Natural killer cell (primary cell): ENCODE measurements at regions not wholly inside any gene's neighbourhood (a gene's known extent, or its start where the extent isn't known, plus 50 kb on each side); places are given as distances from the start of the nearest gene placed in this dataset.
"Not testable (repeated sequence)": the region's sequence is repeated elsewhere in the genome, so short reads cannot be mapped to it uniquely, and the experiment has no call there.

Experiments used
- ATAC-seq, 3 donors: fragments of 150-1000 bp in 2 of 3; fragments of 200-7000 bp in 1 of 3; cut with Tn5 transposase; 1 replicate in 1 of 3; 2 replicates in 2 of 3; pipeline ENCODE4 v1.10.0; 2021; ENCODE audit warnings: mild to moderate bottlenecking in 2 of 3, moderate library complexity in 2 of 3
- DNase-seq, 2 donors: peaks; one replicate each; pipeline versions ENCODE4 v3.0.0 to v3.0.0-alpha.2; 2013 to 2021; ENCODE audit warnings: mixed read lengths in 1 of 2
- H3K27ac ChIP-seq: one replicate; pipeline ENCODE4 v1.5.1; 2013; ENCODE audit warnings: mild to moderate bottlenecking, low read length
- H3K27me3 ChIP-seq: one replicate; pipeline ENCODE4 v1.6.1; 2013; ENCODE audit warnings: low read length; ENCODE audit not compliant: control insufficient read depth, insufficient read depth
- H3K36me3 ChIP-seq: one replicate; pipeline ENCODE4 v1.6.1; 2013; ENCODE audit warnings: low read length; ENCODE audit not compliant: control insufficient read depth, insufficient read depth
- H3K4me1 ChIP-seq: one replicate; pipeline ENCODE4 v1.6.1; 2013; ENCODE audit warnings: low read length; ENCODE audit not compliant: control insufficient read depth, insufficient read depth
- H3K4me3 ChIP-seq: one replicate; pipeline ENCODE4 v1.5.1; 2013; ENCODE audit warnings: low read length
- H3K9me3 ChIP-seq: one replicate; pipeline ENCODE4 v1.6.1; 2013; ENCODE audit warnings: low read length; ENCODE audit not compliant: control insufficient read depth, insufficient read depth
- H3K27ac Mint-ChIP-seq, 2 donors: one replicate each; pipeline ENCODE4 v1.8.0; 2022; ENCODE audit warnings: mild to moderate bottlenecking in 2 of 2, mixed read lengths in 2 of 2, moderate library complexity in 1 of 2
- H3K27me3 Mint-ChIP-seq, 2 donors: one replicate each; pipeline ENCODE4 v1.8.0; 2022; ENCODE audit warnings: low read depth in 2 of 2, mixed read lengths in 2 of 2
- H3K36me3 Mint-ChIP-seq: one replicate; pipeline ENCODE4 v1.8.0; 2022; ENCODE audit warnings: mixed read lengths
- H3K4me1 Mint-ChIP-seq, 2 donors: one replicate each; pipeline ENCODE4 v1.8.0; 2022; ENCODE audit warnings: mixed read lengths in 2 of 2
- H3K4me3 Mint-ChIP-seq: one replicate; pipeline ENCODE4 v1.8.0; 2022; ENCODE audit warnings: mild to moderate bottlenecking, moderate library complexity, mixed read lengths
- H3K9me3 Mint-ChIP-seq, 2 donors: one replicate each; pipeline ENCODE4 v1.8.0; 2022; ENCODE audit warnings: mixed read lengths in 2 of 2
- WGBS: methylation state at CpG from one replicate; pipeline ENCODE4 v1.1.7; 2013; ENCODE audit warnings: missing lambda C conversion rate; ENCODE audit not compliant: insufficient coverage; 5-methylcytosine and 5-hydroxymethylcytosine counted together
- intact Hi-C: fragments of 100-400 bp; cut with micrococcal nuclease; formaldehyde crosslinking; loops from one replicate; pipeline ENCODE4 v1.14.2; 2022
- TF ChIP-seq, protein P1 (sequence below): fragments of 200-600 bp; IDR thresholded peaks from one replicate; pipeline ENCODE4 v1.8.0; 2022; ENCODE audit warnings: antibody characterized with exemption

DNA sequence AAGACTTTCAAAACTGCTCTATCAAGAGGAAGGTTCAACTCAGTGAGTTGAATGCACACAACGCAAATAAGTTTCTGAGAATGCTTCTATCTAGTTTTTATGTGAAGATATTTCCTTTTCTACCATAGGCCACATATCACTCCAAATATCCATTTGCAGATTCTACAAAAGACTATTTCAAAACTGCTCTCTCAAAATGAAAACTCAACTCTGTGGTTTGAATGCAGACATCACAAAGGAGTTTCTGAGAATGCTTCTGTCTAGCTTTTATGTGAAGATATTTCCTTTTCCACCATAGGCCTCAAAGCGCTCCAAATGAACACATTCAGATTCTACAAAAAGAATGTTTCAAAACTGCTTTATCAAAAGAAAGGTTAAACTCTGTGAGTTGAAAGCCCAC lies 1093.1 kb upstream of the DEFB115 start:
- H3K27me3 ChIP-seq, H3K9me3 ChIP-seq, H3K27ac Mint-ChIP-seq, H3K9me3 Mint-ChIP-seq, ATAC-seq, H3K4me3 Mint-ChIP-seq, intact Hi-C loops, H3K4me1 ChIP-seq, H3K36me3 Mint-ChIP-seq, H3K27me3 Mint-ChIP-seq, H3K27ac ChIP-seq, H3K36me3 ChIP-seq, H3K4me1 Mint-ChIP-seq, H3K4me3 ChIP-seq: not testable (repeated sequence)
- WGBS, result no CpG with 5 or more reads among the region's 2 CpGs
- DNase-seq, result peak in 1 of 2 donors; percentile 3

DNA sequence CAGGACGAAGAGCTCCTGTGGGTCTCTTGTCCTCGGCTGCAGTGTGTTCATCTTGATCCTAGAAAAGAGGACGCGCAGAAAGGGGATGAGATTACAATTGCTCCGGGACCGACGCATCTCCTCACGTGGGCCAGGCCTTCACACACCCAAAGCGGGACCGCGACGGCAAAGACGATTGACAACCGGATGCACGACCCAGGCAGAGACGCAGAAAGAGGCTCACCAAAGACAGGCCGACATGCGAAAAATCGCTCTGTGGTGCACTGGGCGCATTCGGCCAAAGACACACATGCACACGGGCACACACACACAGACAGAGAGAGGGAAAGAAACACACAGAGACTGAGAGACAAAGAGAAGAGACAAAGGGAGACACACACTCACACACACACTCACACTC lies 1089.9 kb upstream of the DEFB115 start:
- 93% methylated on average over 22 of the region's 22 CpGs for WGBS
- Histone ChIP-seq H3K27ac (no peak overlapping the region), H3K36me3 (no peaks in the 10 kb centered on the region), H3K4me3 (no peak overlapping the region), H3K9me3 (no peaks in the 10 kb centered on the region), H3K4me1 (no peaks in the 10 kb centered on the region), H3K27me3 (no peaks in the 10 kb centered on the region)
- Mint-ChIP-seq H3K27me3 (peaks cover 0 to 3% of the 10 kb centered on the region in 2 donors), H3K4me1 (no peaks in the 10 kb centered on the region), H3K9me3 (peaks cover 3 to 4% of the 10 kb centered on the region in 2 donors), H3K27ac (no peak overlapping the region), H3K36me3 (no peaks in the 10 kb centered on the region), H3K4me3 (no peak overlapping the region)
- TF ChIP-seq, protein P1, sequence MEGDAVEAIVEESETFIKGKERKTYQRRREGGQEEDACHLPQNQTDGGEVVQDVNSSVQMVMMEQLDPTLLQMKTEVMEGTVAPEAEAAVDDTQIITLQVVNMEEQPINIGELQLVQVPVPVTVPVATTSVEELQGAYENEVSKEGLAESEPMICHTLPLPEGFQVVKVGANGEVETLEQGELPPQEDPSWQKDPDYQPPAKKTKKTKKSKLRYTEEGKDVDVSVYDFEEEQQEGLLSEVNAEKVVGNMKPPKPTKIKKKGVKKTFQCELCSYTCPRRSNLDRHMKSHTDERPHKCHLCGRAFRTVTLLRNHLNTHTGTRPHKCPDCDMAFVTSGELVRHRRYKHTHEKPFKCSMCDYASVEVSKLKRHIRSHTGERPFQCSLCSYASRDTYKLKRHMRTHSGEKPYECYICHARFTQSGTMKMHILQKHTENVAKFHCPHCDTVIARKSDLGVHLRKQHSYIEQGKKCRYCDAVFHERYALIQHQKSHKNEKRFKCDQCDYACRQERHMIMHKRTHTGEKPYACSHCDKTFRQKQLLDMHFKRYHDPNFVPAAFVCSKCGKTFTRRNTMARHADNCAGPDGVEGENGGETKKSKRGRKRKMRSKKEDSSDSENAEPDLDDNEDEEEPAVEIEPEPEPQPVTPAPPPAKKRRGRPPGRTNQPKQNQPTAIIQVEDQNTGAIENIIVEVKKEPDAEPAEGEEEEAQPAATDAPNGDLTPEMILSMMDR, result no peak
- ATAC-seq (no peak), DNase-seq (no peak)
- intact Hi-C loops, result no loop called here

DNA sequence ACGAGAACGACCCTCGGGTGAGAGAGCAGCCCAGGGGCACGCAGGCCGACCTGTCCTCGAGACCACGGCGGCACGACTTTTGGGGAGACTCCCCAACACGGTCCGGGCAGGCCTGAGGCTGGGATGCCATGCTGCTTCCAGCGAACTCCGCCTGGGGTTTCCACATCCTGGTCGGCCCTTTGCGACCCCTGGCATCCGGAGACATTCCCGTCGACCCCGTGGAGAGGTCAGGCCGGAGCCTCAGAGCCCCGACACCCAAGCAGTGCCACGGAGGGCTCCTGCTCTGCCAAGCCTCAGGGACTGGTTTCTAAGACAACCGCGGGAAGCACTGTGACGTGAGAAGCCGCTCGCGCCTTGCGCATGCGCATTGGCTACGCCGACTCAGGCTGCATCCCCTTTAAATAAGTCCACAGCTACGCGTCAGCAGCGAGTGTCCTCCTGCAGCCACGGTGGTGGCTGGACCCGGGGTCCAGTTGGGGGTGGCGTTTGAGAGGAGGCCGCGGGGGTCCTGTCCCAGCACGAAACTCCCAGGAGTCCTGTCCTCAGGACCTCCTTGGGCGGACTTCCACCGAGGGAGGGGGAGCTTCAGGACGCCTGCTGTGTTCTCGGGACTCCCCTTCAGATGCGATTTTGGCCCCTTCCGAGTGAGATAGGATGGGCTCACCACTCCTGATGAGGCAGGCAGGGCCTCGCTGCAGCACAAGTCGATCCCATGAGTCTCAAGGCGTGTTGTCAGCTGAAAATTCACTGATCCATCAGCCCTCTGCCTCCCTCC lies 1089.3 kb upstream of the DEFB115 start:
- Histone ChIP-seq H3K9me3 (no peaks in the 10 kb centered on the region), H3K27ac (no peak overlapping the region), H3K36me3 (no peaks in the 10 kb centered on the region), H3K4me1 (no peaks in the 10 kb centered on the region), H3K27me3 (no peaks in the 10 kb centered on the region), H3K4me3 (no peak overlapping the region)
- H3K36me3 Mint-ChIP-seq, result no peaks in the 10 kb centered on the region
- no peak overlapping the region for H3K27ac Mint-ChIP-seq
- peak; percentile 29 to 58 for DNase-seq
- intact Hi-C loops, result no loop called here
- no peak for ATAC-seq
- peaks cover 0 to 3% of the 10 kb centered on the region in 2 donors for H3K27me3 Mint-ChIP-seq
- peaks cover 3 to 5% of the 10 kb centered on the region in 2 donors for H3K9me3 Mint-ChIP-seq
- peak overlapping the region; percentile 4 for H3K4me3 Mint-ChIP-seq
- 66% methylated on average over 50 of the region's 50 CpGs for WGBS
- no peaks in the 10 kb centered on the region for H3K4me1 Mint-ChIP-seq
- TF ChIP-seq, protein P1, result no peak

DNA sequence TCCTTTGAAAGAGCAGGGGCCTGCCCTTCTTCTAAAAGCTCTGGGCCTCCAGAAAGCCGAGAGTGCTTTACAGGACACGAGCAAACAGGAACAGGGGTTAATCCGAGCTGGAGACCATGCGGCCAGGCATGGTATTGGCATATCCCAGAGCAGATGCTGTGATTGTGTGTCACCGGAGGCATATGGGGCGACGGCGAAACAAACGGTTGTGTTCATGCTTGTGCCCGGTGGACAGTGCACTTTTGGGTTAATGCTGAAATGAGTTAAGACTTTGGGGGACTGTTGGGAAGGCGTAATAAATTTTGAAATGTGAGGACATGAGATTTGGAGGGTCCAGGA lies 1088.7 kb upstream of the DEFB115 start:
- Histone ChIP-seq H3K36me3 (no peaks in the 10 kb centered on the region), H3K4me1 (no peaks in the 10 kb centered on the region), H3K4me3 (no peak overlapping the region), H3K27me3 (no peaks in the 10 kb centered on the region), H3K9me3 (no peaks in the 10 kb centered on the region), H3K27ac (no peak overlapping the region)
- H3K4me1 Mint-ChIP-seq, result peaks cover 0 to 2% of the 10 kb centered on the region in 2 donors
- intact Hi-C loops, result no loop called here
- ATAC-seq, result no peak
- no peak for DNase-seq
- H3K9me3 Mint-ChIP-seq, result peaks cover 3 to 6% of the 10 kb centered on the region in 2 donors
- WGBS, result 85% methylated on average over 11 of the region's 11 CpGs
- no peak overlapping the region for H3K27ac Mint-ChIP-seq
- TF ChIP-seq, protein P1, result no peak
- peaks cover 0 to 3% of the 10 kb centered on the region in 2 donors for H3K27me3 Mint-ChIP-seq
- no peak overlapping the region for H3K4me3 Mint-ChIP-seq
- no peaks in the 10 kb centered on the region for H3K36me3 Mint-ChIP-seq
